HepG2 (cell line): ENCODE measurements at regions not wholly inside any gene's neighbourhood (a gene's known extent, or its start where the extent isn't known, plus 50 kb on each side); places are given as distances from the start of the nearest gene placed in this dataset.

ENCODE experiments used
- ADNP ChIP-seq: sonication (generic); formaldehyde crosslinking; IDR thresholded peaks from 2 replicates; pipeline ENCODE4 v1.4.0; 2020; ENCODE audit warnings: missing genetic modification reagents
- ARHGAP35 ChIP-seq: sonication (generic); formaldehyde crosslinking; IDR thresholded peaks from 2 replicates; pipeline ENCODE4 v1.9.0; 2022; ENCODE audit warnings: mild to moderate bottlenecking, inconsistent platforms, moderate library complexity, missing genetic modification reagents, borderline replicate concordance
- BCL3 ChIP-seq: sonication (generic); formaldehyde crosslinking; IDR thresholded peaks from 2 replicates; pipeline ENCODE4 v1.5.1; 2020; ENCODE audit warnings: mild to moderate bottlenecking, missing genetic modification reagents, moderate library complexity
- CTCF ChIP-seq: sonication (generic); formaldehyde crosslinking; IDR thresholded peaks from 2 replicates; pipeline ENCODE4 v1.5.0; 2020; ENCODE audit warnings: mild to moderate bottlenecking, missing genetic modification reagents, moderate library complexity
- EP300 ChIP-seq, 3 experiments: sonication (generic) in 1 of 3; formaldehyde crosslinking in 1 of 3; IDR thresholded peaks; 2 replicates each; pipeline versions ENCODE4 v1.5.1 to v1.6.1; 2011 to 2020; ENCODE audit warnings: low read depth in 2 of 3, low read length in 2 of 3, borderline replicate concordance in 1 of 3, improper control_type of control experiment in 1 of 3, mild to moderate bottlenecking in 1 of 3, missing genetic modification reagents in 1 of 3, moderate library complexity in 1 of 3
- ETS1 ChIP-seq: sonication (generic); formaldehyde crosslinking; IDR thresholded peaks from 2 replicates; pipeline ENCODE4 v1.4.0; 2020; ENCODE audit warnings: missing genetic modification reagents
- FOXK2 ChIP-seq: fragments of 450-650 bp; IDR thresholded peaks from 2 replicates; pipeline ENCODE4 v1.6.1; 2016
- MTA3 ChIP-seq: sonication (generic); formaldehyde crosslinking; IDR thresholded peaks from 2 replicates; pipeline ENCODE4 v1.4.0; 2020; ENCODE audit warnings: missing genetic modification reagents
- PBX3 ChIP-seq: sonication (generic); formaldehyde crosslinking; IDR thresholded peaks from 2 replicates; pipeline ENCODE4 v1.8.1; 2023; ENCODE audit warnings: missing genetic modification reagents, inconsistent platforms, borderline replicate concordance
- REST ChIP-seq, 2 experiments: IDR thresholded peaks; 2 replicates each; pipeline ENCODE4 v1.6.1; 2011 to 2012; ENCODE audit warnings: low read length in 2 of 2, borderline replicate concordance in 1 of 2, low read depth in 1 of 2, mild to moderate bottlenecking in 1 of 2, moderate library complexity in 1 of 2
- SP5 ChIP-seq: IDR thresholded peaks from 2 replicates; pipeline ENCODE4 v1.6.1; 2016; ENCODE audit warnings: low read depth, borderline replicate concordance
- ZBTB33 ChIP-seq: sonication (generic); formaldehyde crosslinking; IDR thresholded peaks from 2 replicates; pipeline ENCODE4 v1.4.0; 2020; ENCODE audit warnings: missing genetic modification reagents
- ZNF710 ChIP-seq: sonication (generic); formaldehyde crosslinking; IDR thresholded peaks from 2 replicates; pipeline ENCODE4 v1.5.0; 2020; ENCODE audit warnings: mild to moderate bottlenecking, missing genetic modification reagents, borderline replicate concordance
- ZNF850 ChIP-seq: sonication (generic); formaldehyde crosslinking; conservative IDR thresholded peaks from 2 replicates; pipeline ENCODE4 v1.9.0; 2021; ENCODE audit warnings: mild to moderate bottlenecking, missing genetic modification reagents

GRCh38 chrX:9196961-9197640 is 163.2 kb upstream of the FAM9B start:
- TF ChIP-seq EP300 (IDR thresholded peaks at IDR 0.05; ENCODE audit: low read depth in 2 of 2, low read length in 2 of 2) (no peak), EP300 (CRISPR knock-in tag; IDR thresholded peaks at IDR 0.05; ENCODE audit: borderline replicate concordance) (no peak), ETS1 (CRISPR knock-in tag) (no peak), PBX3 (CRISPR knock-in tag) (no peak), ZNF850 (CRISPR knock-in tag) (no peak), ADNP (CRISPR knock-in tag) (no peak), ARHGAP35 (CRISPR knock-in tag) (no peak), ZBTB33 (no peak), MTA3 (CRISPR knock-in tag) (no peak), ZNF710 (no peak), FOXK2 (no peak), REST (IDR thresholded peaks at IDR 0.05; ENCODE audit: borderline replicate concordance in 1 of 2, low read depth in 1 of 2, low read length in 2 of 2) (no peak), BCL3 (CRISPR knock-in tag) (no peak), SP5 (no peak), CTCF (CRISPR knock-in tag) (no peak)
